ENCODE measurements at regions not wholly inside any gene's neighbourhood (a gene's known extent, or its start where the extent isn't known, plus 50 kb on each side); places are given as distances from the start of the nearest gene placed in this dataset.

DNA sequence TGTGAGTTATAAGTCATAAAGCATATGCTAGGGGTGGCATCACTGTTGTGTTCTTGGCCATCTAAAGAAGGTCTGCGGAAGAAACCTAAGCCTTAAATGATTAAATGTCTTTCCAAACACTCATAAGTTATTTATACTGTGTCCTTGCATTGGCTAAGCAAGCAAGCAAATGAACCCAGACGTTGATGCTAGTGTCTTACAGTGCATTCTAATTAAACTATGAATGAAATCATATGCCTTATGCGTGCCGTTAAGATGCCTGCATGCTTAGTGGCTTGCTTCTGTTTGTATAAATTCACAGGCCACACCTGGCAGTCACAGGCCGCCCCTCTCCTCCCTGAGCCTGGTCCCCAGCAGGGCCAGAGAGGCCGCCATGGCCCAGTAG, 49.9 kb downstream of the RIN2 start:
- ATAC-seq: no peak

DNA sequence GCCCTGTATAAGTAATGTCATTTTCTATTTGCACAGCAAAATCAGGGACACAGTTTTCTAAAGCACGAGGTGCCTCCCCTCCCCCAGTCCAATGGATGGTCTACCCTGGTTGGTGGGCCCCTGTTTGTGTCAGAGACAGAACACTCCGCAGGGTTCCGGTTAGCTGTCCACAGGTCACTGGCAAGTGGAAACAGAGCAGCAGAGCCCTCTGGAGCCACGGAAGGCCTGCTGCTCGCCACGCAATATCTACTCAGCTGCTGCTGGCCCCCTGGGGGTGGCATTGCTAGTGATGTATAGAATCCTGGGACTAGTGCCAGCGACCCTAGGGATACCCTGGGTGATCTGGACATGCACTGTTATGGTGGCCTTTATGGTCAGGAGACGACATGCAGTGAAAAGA, 50.4 kb downstream of the RIN2 start:
- H3K9me3 Mint-ChIP-seq: peaks cover 0 to 3% of the 10 kb centered on the region in 2 donors
- no peak overlapping the region for H3K27ac Mint-ChIP-seq
- no peak for ATAC-seq
- no peak for DNase-seq (ENCODE audit: low spot score in 2 of 2)
- H3K36me3 Mint-ChIP-seq: no peaks in the 10 kb centered on the region

More for the DNA sequence above, 49.9 kb downstream of the RIN2 start:
- no peak for DNase-seq (ENCODE audit: low spot score in 2 of 2)
- Mint-ChIP-seq H3K9me3 (peaks cover 0 to 3% of the 10 kb centered on the region in 2 donors), H3K27ac (no peak overlapping the region), H3K36me3 (no peaks in the 10 kb centered on the region)

DNA sequence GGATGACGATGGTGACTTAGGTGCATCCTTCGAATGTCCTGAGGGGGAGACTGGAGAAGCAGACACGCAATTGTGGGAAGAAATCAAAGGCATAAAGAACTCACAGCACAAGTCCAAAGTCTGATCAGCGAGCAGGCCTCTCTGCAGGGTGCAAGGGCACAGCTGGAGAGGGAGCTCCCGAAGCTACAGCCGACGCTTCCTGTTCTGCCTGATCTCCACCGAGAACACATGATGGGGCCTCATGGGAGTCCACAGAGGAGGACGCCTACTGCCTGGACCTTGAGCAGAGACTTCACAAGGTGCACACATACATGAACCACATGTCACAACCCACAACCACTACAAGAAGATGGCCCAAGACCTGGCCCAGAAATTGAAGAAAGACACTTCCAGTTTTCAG, 51.4 kb downstream of the RIN2 start:
- Mint-ChIP-seq H3K27ac (no peak overlapping the region), H3K9me3 (peaks cover 0 to 3% of the 10 kb centered on the region in 2 donors), H3K36me3 (no peaks in the 10 kb centered on the region)
- DNase-seq (ENCODE audit: low spot score in 2 of 2) (no peak), ATAC-seq (no peak)

DNA sequence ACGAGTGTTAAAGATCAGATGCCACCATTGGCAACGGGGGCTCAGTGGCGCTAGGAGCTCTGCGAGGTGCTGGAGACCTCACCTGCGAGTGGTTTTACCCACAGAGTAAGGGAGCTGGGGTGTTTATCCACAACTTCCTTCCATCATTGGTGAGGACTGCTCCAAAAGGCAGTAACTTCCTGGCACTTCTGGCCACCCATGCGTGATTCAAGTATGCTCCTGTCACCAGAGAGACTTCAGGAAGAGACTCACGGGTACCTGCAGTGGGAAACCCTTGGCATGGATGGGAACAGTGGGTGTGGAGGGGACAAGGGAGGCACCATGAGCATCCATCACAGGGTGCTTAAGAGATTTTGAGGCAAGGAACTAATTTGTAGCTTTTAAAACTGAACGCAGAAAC, 53.2 kb downstream of the RIN2 start:
- no peaks in the 10 kb centered on the region for H3K36me3 Mint-ChIP-seq
- ATAC-seq (no peak), DNase-seq (ENCODE audit: low spot score in 2 of 2) (no peak)
- H3K27ac Mint-ChIP-seq: no peak overlapping the region
- peaks cover 0 to 3% of the 10 kb centered on the region in 2 donors for H3K9me3 Mint-ChIP-seq

DNA sequence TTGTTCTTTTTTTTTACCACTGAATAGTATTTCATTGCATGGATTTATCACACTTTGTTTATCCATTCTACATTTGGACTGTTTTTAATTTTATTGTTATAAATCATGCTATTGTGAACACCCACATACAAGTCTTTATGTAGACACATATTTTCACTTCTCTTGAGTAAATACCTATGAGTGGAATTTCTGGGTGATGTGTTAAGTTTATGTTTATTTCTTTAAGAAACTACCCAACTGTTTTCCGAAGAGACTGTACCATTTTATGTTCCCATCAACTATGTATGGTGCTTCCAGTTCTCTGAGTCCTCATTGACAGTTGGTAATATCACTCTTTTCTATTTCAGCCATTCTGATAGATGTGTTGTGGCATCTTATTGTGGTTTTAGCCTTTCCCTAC, 54.0 kb downstream of the RIN2 start:
- H3K9me3 Mint-ChIP-seq: peaks cover 0 to 3% of the 10 kb centered on the region in 2 donors
- no peaks in the 10 kb centered on the region for H3K36me3 Mint-ChIP-seq
- no peak for ATAC-seq
- H3K27ac Mint-ChIP-seq: no peak overlapping the region
- DNase-seq (ENCODE audit: low spot score in 2 of 2): no peak

DNA sequence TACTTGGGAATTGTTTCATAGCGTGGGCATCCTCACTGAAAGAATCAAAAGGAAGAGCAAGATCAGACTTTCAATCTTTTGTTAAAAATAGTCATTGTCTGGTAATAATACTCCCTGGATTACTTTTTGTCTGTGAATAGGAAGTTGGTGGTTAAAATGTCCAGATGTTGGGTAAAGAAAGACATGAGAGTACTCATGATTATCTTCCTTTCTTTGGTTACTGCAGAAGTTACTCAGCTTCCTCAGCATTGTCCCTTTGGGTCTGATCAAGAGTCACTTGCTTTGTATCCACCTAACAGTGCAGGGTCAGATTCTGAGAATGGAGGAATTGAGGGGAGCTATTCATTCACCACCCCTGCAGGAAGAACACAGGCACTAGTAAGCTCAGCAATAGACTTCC, 54.6 kb downstream of the RIN2 start:
- Mint-ChIP-seq H3K9me3 (peaks cover 0 to 3% of the 10 kb centered on the region in 2 donors), H3K27ac (no peak overlapping the region), H3K36me3 (no peaks in the 10 kb centered on the region)
- no peak for ATAC-seq
- no peak for DNase-seq (ENCODE audit: low spot score in 2 of 2)

DNA sequence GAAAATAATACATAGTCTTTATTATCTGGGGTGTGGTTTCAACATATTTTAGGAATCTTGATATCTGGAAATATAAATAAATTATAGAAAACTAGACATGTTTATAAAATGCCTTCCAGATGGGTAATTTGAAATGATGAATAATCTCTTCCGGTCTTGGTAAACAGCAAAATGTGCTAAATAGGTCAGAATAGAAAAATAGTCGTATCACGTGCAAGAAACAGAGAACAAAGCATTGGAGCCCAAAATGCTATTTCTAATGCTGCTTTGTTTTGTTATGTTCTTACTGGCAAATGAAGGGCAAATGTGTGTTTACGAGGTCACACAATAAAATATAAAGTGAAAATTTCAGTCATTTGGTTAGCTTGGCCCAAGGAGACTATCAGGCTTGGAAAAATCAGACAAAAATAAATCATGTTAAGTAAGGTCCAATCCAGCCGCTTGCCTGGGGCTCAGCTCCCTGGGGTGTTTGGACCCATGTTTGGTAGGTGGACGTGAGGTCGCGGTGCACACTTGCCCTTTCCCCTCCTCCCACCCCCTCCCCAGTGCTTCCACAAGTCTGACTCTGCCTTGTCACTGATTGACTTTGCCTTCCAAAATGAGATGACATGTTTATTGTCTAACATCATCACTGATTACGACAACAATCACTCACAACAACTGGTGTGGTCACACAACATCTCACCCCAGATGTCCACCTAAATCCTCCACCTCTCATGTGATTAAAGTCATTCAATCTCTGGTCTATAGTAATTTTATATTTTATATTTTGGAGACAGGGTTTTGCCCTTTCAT, 56.0 kb downstream of the RIN2 start:
- Mint-ChIP-seq H3K36me3 (no peaks in the 10 kb centered on the region), H3K9me3 (peaks cover 0 to 3% of the 10 kb centered on the region in 2 donors), H3K27ac (no peak overlapping the region)
- DNase-seq (ENCODE audit: low spot score in 2 of 2) (no peak), ATAC-seq (no peak)

DNA sequence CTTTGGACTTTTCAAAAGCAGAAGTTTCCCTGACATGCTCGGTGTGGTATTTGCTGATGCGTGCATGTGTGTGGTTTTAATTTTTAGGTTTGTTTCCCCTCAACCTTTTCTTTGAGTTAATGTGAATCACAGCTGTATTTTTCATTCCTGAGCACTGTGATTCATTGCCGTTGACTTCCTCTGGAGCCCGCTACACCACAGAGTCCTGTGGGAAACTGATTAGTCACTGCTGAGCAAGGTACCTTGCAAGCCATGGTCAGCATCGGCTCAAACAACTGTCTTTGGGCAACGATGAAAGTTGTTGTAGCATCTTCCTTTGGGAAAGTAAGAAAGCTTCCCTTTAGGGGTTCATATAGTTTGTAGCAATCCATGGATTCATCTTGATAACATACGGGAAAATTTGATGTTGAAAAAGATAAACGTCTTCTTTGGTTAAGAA, 57.5 kb downstream of the RIN2 start:
- Mint-ChIP-seq H3K36me3 (no peaks in the 10 kb centered on the region), H3K27ac (peak overlapping the region in 1 of 2 donors; percentile 44), H3K9me3 (peaks cover 0 to 3% of the 10 kb centered on the region in 2 donors)
- ATAC-seq (peak; percentile 52 to 70), DNase-seq (ENCODE audit: low spot score in 2 of 2) (no peak)

DNA sequence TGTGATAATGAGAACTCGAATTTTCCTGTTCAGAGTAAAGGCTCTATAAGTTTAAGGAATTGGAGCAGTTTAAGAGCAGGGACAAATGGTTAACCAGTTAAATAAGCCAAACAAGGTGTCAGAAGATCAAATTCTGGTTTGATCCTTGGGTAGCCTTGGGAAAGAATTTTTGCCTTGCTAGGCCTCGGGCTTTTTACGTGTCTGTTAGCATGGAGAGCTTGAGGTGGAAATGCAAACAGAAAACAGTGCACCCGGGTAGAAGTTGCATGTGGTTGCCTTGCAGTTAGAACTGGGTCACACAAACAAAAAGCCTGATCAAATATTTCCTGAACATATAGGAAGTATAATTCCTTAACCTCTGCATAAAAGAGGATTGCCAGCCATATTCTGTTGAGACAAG, 58.3 kb downstream of the RIN2 start:
- DNase-seq (ENCODE audit: low spot score in 2 of 2) (no peak), ATAC-seq (no peak)
- no peaks in the 10 kb centered on the region for H3K36me3 Mint-ChIP-seq
- no peak overlapping the region for H3K27ac Mint-ChIP-seq
- peaks cover 0 to 5% of the 10 kb centered on the region in 2 donors for H3K9me3 Mint-ChIP-seq

DNA sequence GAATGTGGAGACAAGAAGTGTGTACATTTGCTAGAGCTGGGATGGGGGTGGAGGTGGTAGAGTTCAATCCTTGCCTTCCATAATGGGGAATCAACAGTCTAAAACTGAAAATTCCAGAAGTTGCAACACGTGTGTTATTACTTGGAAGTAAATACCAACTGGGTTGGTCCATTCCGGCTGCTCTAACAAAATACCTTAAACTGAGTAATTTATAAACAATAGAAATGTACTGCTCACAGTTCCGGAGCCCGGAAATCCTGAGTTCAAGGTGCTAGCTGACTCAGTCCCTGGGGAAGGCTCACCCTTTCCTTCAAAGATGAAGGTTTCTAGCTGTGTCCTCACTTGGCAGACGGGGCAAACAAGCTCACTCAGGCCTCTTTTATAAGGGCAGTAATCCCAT, 59.0 kb downstream of the RIN2 start:
- ATAC-seq (no peak), DNase-seq (ENCODE audit: low spot score in 2 of 2) (no peak)
- Mint-ChIP-seq H3K27ac (no peak overlapping the region), H3K36me3 (no peaks in the 10 kb centered on the region), H3K9me3 (peaks cover 0 to 7% of the 10 kb centered on the region in 2 donors)

DNA sequence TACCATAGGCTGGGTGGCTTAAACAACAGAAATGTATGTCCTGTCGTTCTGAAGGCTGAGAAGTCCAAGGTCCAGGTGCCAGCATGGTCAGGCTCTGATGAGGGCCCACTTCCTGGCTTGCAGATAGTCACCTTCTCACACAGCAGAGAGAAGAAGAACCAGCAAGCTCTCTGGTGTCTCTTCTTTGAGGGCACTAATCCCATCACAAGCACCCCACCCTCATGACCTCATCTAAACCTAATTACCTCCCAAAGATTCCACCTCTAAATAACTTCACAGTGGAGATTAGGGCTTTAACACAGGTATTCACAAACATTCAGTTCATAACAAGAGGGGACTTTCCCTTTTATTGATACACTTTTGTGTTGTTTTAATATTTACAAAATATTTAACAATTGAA, 61.1 kb downstream of the RIN2 start:
- peaks cover 0 to 7% of the 10 kb centered on the region in 2 donors for H3K9me3 Mint-ChIP-seq
- no peak overlapping the region for H3K27ac Mint-ChIP-seq
- DNase-seq (ENCODE audit: low spot score in 2 of 2) (no peak), ATAC-seq (no peak)
- no peaks in the 10 kb centered on the region for H3K36me3 Mint-ChIP-seq

DNA sequence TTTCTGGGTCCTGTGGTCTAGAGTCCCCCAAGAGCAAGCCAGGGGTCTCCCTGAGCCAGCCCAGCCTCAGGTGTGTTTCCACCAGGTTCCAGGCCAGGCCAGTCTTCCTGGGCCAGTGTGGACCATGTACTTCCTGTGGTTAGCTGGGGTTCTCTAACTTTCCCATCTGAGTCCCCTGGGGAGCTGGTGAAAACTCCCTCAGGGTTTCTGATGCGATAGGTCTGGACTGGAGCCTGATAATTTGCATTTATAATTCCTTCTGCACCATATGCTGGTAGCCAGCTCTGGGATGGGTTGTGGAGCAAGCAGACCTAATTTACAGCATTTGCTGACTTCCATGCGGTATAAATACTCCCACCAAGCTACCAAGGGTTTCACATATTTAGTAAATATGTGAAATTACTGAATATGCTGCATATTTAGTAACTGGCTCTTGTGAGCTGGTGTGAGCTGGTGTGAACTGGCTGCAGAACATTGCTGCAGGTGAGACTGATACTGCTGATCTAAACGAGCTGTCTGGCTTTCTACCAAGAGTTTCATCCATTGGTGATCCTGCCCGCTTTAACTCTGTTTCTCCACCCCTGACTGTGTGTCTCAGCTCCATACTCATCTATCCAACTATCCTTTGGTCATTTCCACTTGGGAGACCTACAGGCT, 62.6 kb downstream of the RIN2 start:
- Mint-ChIP-seq H3K36me3 (no peaks in the 10 kb centered on the region), H3K9me3 (peaks cover 0 to 7% of the 10 kb centered on the region in 2 donors), H3K27ac (no peak overlapping the region)
- DNase-seq (ENCODE audit: low spot score in 2 of 2) (no peak), ATAC-seq (no peak)

DNA sequence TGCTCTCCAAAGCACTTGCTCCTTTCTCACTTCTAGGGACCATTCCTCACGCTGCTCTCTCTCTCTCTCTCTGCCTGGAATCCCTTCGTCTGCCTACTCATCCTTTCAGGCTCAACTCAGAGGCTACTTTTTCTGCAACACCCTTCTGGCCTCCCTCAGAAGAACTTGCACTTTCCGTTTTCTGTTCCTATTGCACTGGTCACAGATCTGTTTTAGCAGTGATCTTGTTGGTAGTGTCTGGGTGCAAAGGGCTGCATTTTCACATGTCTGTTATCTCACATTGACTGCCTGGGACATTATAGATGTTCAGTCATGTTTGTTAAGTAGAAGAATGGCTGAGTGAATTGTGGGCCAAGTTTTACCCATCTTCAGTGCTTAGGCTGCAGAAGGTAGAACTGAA, 63.5 kb downstream of the RIN2 start:
- DNase-seq (ENCODE audit: low spot score in 2 of 2): no peak
- Mint-ChIP-seq H3K9me3 (peaks cover 0 to 7% of the 10 kb centered on the region in 2 donors), H3K27ac (no peak overlapping the region), H3K36me3 (no peaks in the 10 kb centered on the region)
- ATAC-seq: no peak

DNA sequence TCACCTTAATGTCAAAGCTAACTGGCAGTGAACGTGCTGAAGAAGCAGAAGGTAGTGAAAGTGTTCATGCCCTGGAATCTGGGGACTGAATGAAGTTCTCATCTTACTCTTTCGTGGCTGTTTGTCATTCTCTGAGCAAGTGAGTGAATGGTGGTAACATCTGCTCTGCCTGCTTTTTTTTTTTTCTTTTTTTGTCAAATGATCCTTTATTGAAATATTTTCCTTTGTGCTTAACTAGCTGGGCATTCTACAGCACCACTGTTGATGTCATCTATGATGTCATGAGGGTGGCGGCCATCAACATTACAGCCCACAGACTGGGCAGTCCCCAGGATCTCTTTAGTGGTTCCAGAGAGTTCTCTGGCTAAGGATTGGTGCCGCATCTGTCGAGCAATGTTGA, 65.2 kb downstream of the RIN2 start:
- no peaks in the 10 kb centered on the region for H3K36me3 Mint-ChIP-seq
- ATAC-seq: no peak
- H3K27ac Mint-ChIP-seq: no peak overlapping the region

DNA sequence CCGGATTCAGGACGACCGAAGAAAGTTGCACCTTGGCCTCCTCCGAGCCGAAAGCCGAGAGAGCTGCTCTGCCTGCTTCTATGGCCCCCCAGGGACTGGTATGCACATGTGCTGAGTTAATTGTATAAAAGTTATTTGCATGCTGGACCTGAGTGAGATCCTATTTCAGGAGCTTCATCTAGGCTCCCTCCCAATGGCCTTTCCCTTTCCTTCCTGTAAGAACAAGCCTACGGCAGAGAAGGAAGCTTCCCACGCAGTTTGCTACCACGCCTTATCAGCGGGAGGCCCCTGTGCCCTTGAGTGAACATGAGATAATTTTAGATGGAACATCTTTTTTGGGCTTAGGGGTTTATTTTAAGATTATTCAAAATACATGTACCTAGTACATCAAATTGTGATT, 65.9 kb downstream of the RIN2 start:
- peaks cover 0 to 7% of the 10 kb centered on the region in 2 donors for H3K9me3 Mint-ChIP-seq
- ATAC-seq (no peak), DNase-seq (ENCODE audit: low spot score in 2 of 2) (no peak)
- no peak overlapping the region for H3K27ac Mint-ChIP-seq
- H3K36me3 Mint-ChIP-seq: no peaks in the 10 kb centered on the region

More for the DNA sequence above, 65.2 kb downstream of the RIN2 start:
- no peak for DNase-seq (ENCODE audit: low spot score in 2 of 2)
- H3K9me3 Mint-ChIP-seq: peaks cover 0 to 7% of the 10 kb centered on the region in 2 donors

DNA sequence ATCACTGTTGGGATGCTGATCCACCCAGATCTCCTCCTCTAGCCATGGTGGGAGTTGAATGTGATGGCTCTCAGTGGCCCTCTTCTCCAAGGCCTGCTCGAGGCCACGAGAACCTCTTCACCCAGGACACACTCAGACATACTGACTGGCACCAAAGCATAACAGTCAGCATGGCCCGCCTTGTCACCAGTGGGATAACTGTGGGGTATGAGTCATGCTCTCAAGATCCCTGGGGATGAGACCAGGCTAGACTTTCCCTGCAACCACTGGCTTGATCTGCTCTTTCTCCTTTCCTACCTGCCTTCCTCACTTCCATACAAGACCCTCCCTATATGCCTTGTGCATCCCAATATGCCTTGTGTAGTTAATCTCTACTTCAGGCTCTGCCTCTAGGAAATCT, 66.8 kb downstream of the RIN2 start:
- Mint-ChIP-seq H3K9me3 (peaks cover 0 to 7% of the 10 kb centered on the region in 2 donors), H3K36me3 (no peaks in the 10 kb centered on the region), H3K27ac (no peak overlapping the region)
- DNase-seq (ENCODE audit: low spot score in 2 of 2) (no peak), ATAC-seq (no peak)

DNA sequence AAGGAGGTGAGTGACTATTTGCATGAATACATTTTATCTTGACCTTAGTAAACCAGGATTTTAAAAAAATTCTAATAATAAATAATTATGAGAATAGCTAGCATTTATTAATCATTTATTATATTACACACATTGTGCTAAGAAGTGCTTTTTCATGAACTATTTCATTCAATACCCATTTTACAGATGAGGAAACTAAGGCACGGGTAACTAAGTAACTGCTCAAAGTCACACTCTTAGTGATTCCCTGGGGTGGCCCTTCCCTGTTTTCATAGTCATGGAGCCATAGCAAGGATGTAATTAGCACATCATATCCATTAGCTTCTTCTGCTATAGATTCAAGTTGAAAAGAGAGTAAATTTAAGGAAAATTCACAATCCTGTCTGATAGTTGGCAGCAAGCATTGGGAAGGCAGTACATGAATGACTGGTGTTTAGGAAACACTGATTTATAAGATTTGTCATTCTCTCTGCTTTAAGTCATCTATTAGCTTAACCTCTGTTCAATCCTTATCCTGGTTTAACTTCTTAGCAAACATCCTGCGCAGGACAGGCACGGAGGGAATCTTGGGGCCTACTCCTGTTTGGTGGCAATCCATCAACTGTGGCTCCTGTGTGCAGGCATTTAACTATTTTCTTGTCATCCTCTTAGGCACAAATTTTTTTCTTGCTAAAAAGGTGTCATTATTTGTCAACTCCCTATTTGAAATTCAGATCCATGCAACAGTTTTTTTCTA, 68.3 kb downstream of the RIN2 start:
- H3K27ac Mint-ChIP-seq: no peak overlapping the region
- ATAC-seq: no peak
- no peak for DNase-seq (ENCODE audit: low spot score in 2 of 2)
- H3K9me3 Mint-ChIP-seq: peaks cover 0 to 3% of the 10 kb centered on the region in 2 donors
- no peaks in the 10 kb centered on the region for H3K36me3 Mint-ChIP-seq
